ENCODE measurements at regions not wholly inside any gene's neighbourhood (a gene's known extent, or its start where the extent isn't known, plus 50 kb on each side); places are given as distances from the start of the nearest gene placed in this dataset.

DNA sequence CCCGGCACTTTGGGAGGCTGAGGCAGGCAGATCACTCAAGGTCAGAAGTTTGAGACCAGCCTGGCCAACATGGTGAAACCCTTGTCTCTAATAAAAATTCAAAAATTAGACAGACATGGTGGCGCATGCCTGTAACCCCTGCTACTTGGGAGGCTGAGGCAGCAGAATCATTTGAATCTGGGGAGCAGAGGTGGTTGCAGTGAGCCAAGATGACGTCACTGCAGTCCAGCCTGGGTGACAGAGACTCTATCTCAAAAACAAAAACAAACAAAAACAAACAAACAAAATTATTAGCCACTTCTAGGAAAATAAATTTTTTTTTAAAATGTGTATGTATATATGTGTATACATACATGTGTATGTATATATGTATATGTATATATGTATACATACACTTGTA lies 320.3 kb upstream of the ADGRL4 start:
- no peak overlapping the region for H3K27ac ChIP-seq
- TF ChIP-seq CTCF (IDR thresholded peaks at IDR 0.05): no peak
- no peak for TF ChIP-seq ZFX (IDR thresholded peaks at IDR 0.05; ENCODE audit: borderline replicate concordance)

DNA sequence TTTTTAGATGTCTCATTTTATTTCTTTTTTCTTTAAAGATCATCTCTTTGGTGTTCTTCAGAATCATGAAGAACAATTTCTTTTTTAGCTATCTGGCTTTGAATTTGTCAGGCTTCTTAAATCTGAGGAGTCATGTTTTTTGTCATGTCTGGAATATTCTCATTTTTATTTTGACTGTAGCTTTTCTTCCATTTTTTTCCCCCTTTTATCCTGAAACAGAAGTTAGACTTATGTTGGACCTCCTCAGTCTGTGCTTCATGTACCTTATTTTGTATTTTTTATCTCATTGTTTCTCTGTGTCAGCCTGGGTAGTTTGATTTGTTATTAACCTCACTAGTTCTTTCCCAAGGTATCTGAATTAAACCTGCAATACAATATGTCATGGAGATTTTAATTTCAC lies 319.2 kb upstream of the ADGRL4 start:
- TF ChIP-seq ZFX (IDR thresholded peaks at IDR 0.05; ENCODE audit: borderline replicate concordance) (no peak), CTCF (IDR thresholded peaks at IDR 0.05) (no peak)
- H3K27ac ChIP-seq: no peak overlapping the region

- TF ChIP-seq CTCF (IDR thresholded peaks at IDR 0.05) (no peak), ZFX (IDR thresholded peaks at IDR 0.05; ENCODE audit: borderline replicate concordance) (no peak)
- H3K27ac ChIP-seq: no peak overlapping the region
These were observed 318.6 kb upstream of the ADGRL4 start for GRCh38 chr1:79325126-79325525.

GRCh38 chr1:79323239-79324025 lies 316.9 kb upstream of the ADGRL4 start:
- no peak overlapping the region for H3K27ac ChIP-seq
- TF ChIP-seq ZFX (IDR thresholded peaks at IDR 0.05; ENCODE audit: borderline replicate concordance) (no peak), CTCF (IDR thresholded peaks at IDR 0.05) (no peak)

DNA sequence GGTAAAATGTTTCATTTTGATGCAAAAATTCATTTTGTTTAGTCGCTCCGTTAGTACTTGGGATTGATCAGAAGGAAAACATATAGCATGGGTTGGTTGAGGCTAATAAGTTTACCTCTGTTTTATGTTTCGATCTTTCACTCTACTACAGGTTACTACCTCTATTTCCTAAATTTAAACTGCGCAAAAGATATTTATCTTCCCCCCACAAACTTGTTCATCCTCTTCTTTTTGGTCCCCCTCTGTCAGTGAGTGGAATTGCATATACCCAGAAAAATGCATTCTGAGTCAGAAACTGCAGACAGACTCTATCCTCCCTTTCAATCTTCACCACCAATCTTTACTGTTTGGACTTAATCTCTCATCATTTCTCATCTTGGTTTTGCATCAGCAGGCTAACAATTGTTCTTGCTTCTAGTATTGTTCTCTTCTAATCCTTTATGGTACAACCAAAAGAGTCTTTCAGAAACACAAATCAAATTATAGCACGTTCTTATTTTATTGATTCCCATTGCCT lies 316.0 kb upstream of the ADGRL4 start:
- H3K27ac ChIP-seq: no peak overlapping the region
- TF ChIP-seq CTCF (IDR thresholded peaks at IDR 0.05) (no peak), ZFX (IDR thresholded peaks at IDR 0.05; ENCODE audit: borderline replicate concordance) (no peak)

GRCh38 chr1:79312438-79312837 lies 305.9 kb upstream of the ADGRL4 start:
- TF ChIP-seq CTCF (IDR thresholded peaks at IDR 0.05): no peak
- H3K27ac ChIP-seq: no peak overlapping the region

- TF ChIP-seq ZFX (IDR thresholded peaks at IDR 0.05; ENCODE audit: borderline replicate concordance) (no peak), CTCF (IDR thresholded peaks at IDR 0.05) (no peak)
- no peak overlapping the region for H3K27ac ChIP-seq
These were observed 304.1 kb upstream of the ADGRL4 start for GRCh38 chr1:79310609-79311008.
